DOHH2 (cell line): ENCODE measurements at regions not wholly inside any gene's neighbourhood (a gene's known extent, or its start where the extent isn't known, plus 50 kb on each side); places are given as distances from the start of the nearest gene placed in this dataset.

ENCODE experiments used
- H3F3A ChIP-seq: fragments of 200-600 bp; sonication (generic), shearing (Covaris generic); 2 replicates; pipeline ENCODE4 v1.6.0; 2016; ENCODE audit warnings: antibody characterized with exemption, mild to moderate bottlenecking; ENCODE audit not compliant: control insufficient read depth, insufficient read depth
- H3K27ac ChIP-seq: fragments of 200-600 bp; sonication (generic); 2 replicates; pipeline ENCODE4 v1.5.1; 2014; ENCODE audit warnings: low read depth, mild to moderate bottlenecking, low read length, moderate library complexity
- H3K27me3 ChIP-seq: fragments of 200-600 bp; sonication (generic); 2 replicates; pipeline ENCODE4 v1.6.1; 2014; ENCODE audit warnings: mild to moderate bottlenecking, low read length, mixed read lengths; ENCODE audit not compliant: control insufficient read depth
- H3K36me3 ChIP-seq: fragments of 200-600 bp; sonication (generic); 2 replicates; pipeline ENCODE4 v1.6.1; 2014; ENCODE audit warnings: mild to moderate bottlenecking, low read length, moderate library complexity, mixed read lengths; ENCODE audit not compliant: control insufficient read depth
- H3K4me1 ChIP-seq: fragments of 200-600 bp; sonication (generic); 2 replicates; pipeline ENCODE4 v1.6.1; 2014; ENCODE audit warnings: mild to moderate bottlenecking, low read length, mixed read lengths; ENCODE audit not compliant: control insufficient read depth
- H3K4me2 ChIP-seq: fragments of 200-600 bp; sonication (generic); 2 replicates; pipeline ENCODE4 v1.6.0; 2014; ENCODE audit warnings: mild to moderate bottlenecking, low read length, moderate library complexity
- H3K4me3 ChIP-seq: fragments of 200-600 bp; sonication (generic); 2 replicates; pipeline ENCODE4 v1.5.1; 2014; ENCODE audit warnings: mild to moderate bottlenecking, low read length, mixed read lengths
- H3K79me2 ChIP-seq: fragments of 200-600 bp; sonication (generic); 2 replicates; pipeline ENCODE4 v1.6.1; 2014; ENCODE audit warnings: mild to moderate bottlenecking, low read length, mixed read lengths; ENCODE audit not compliant: control insufficient read depth
- H3K9me2 ChIP-seq: fragments of 200-600 bp; sonication (generic); replicated peaks from 2 replicates; pipeline ENCODE4 v1.6.1; 2014; ENCODE audit warnings: mild to moderate bottlenecking, low read length, mixed read lengths; ENCODE audit not compliant: control insufficient read depth
- H3K9me3 ChIP-seq: fragments of 200-600 bp; sonication (generic); 2 replicates; pipeline ENCODE4 v1.6.1; 2014; ENCODE audit warnings: antibody characterized with exemption, low read length, mixed read lengths; ENCODE audit not compliant: control insufficient read depth, insufficient read depth
- H4K20me1 ChIP-seq: fragments of 200-600 bp; sonication (generic); 2 replicates; pipeline ENCODE4 v1.6.0; 2014; ENCODE audit warnings: low read depth, mild to moderate bottlenecking, antibody characterized with exemption, low read length, moderate library complexity; ENCODE audit not compliant: control insufficient read depth, insufficient read depth
- CTCF ChIP-seq: fragments of 200-600 bp; sonication (generic); IDR thresholded peaks from one replicate; pipeline ENCODE4 v1.5.1; 2014; ENCODE audit warnings: antibody characterized with exemption, mild to moderate bottlenecking, low read depth, low read length; ENCODE audit not compliant: poor library complexity, severe bottlenecking
- EZH2phosphoT487 ChIP-seq: fragments of 200-600 bp; sonication (generic); IDR thresholded peaks from 2 replicates; pipeline ENCODE4 v1.6.1; 2017; ENCODE audit warnings: borderline replicate concordance, mild to moderate bottlenecking, antibody characterized with exemption, low read length, moderate library complexity, mixed read lengths

- H3K4me1 ChIP-seq, result no peaks in the 10 kb centered on the region
- no peaks in the 10 kb centered on the region for H3K9me3 ChIP-seq
- H3K27ac ChIP-seq, result no peak overlapping the region
- no peak for TF ChIP-seq CTCF
- no peak for TF ChIP-seq EZH2phosphoT487
- H3K4me2 ChIP-seq, result no peak overlapping the region
- H3K79me2 ChIP-seq, result no peaks in the 10 kb centered on the region
- no peaks in the 10 kb centered on the region for H3K9me2 ChIP-seq
- H3K4me3 ChIP-seq, result no peak overlapping the region
- H3K36me3 ChIP-seq, result no peaks in the 10 kb centered on the region
- H3F3A ChIP-seq, result no peaks in the 10 kb centered on the region
- no peaks in the 10 kb centered on the region for H3K27me3 ChIP-seq
- H4K20me1 ChIP-seq, result no peaks in the 10 kb centered on the region
Observed at GRCh38 chr6:121020656-121021055, 313.6 kb downstream of the TBC1D32 start.

GRCh38 chr6:121008553-121008952 lies 325.7 kb downstream of the TBC1D32 start:
- H3K4me1 ChIP-seq, result no peaks in the 10 kb centered on the region
- no peak overlapping the region for H3K4me3 ChIP-seq
- H3K27ac ChIP-seq, result no peak overlapping the region
- no peaks in the 10 kb centered on the region for H3K79me2 ChIP-seq
- H3F3A ChIP-seq, result no peaks in the 10 kb centered on the region
- no peak for TF ChIP-seq CTCF
- TF ChIP-seq EZH2phosphoT487, result no peak
- no peaks in the 10 kb centered on the region for H3K36me3 ChIP-seq
- H4K20me1 ChIP-seq, result no peaks in the 10 kb centered on the region
- no peaks in the 10 kb centered on the region for H3K9me2 ChIP-seq
- H3K9me3 ChIP-seq, result no peaks in the 10 kb centered on the region
- H3K27me3 ChIP-seq, result no peaks in the 10 kb centered on the region
- no peak overlapping the region for H3K4me2 ChIP-seq

GRCh38 chr6:121006024-121006423 lies 328.3 kb downstream of the TBC1D32 start:
- H3K4me2 ChIP-seq, result no peak overlapping the region
- no peaks in the 10 kb centered on the region for H3K36me3 ChIP-seq
- no peaks in the 10 kb centered on the region for H3F3A ChIP-seq
- no peaks in the 10 kb centered on the region for H3K27me3 ChIP-seq
- H3K79me2 ChIP-seq, result no peaks in the 10 kb centered on the region
- no peak overlapping the region for H3K4me3 ChIP-seq
- no peaks in the 10 kb centered on the region for H3K9me3 ChIP-seq
- no peaks in the 10 kb centered on the region for H3K4me1 ChIP-seq
- H3K9me2 ChIP-seq, result no peaks in the 10 kb centered on the region
- TF ChIP-seq EZH2phosphoT487 (no peak), CTCF (no peak)
- no peak overlapping the region for H3K27ac ChIP-seq
- H4K20me1 ChIP-seq, result no peaks in the 10 kb centered on the region

- H3K27ac ChIP-seq, result no peak overlapping the region
- H3K4me2 ChIP-seq, result no peak overlapping the region
- H3K9me3 ChIP-seq, result no peaks in the 10 kb centered on the region; the same call in 1 of the 2 replicates
- no peaks in the 10 kb centered on the region for H3K9me2 ChIP-seq
- no peaks in the 10 kb centered on the region for H3F3A ChIP-seq
- H4K20me1 ChIP-seq, result no peaks in the 10 kb centered on the region
- H3K4me3 ChIP-seq, result no peak overlapping the region
- H3K27me3 ChIP-seq, result no peaks in the 10 kb centered on the region
- no peaks in the 10 kb centered on the region for H3K4me1 ChIP-seq
- H3K79me2 ChIP-seq, result no peaks in the 10 kb centered on the region
- TF ChIP-seq EZH2phosphoT487 (no peak), CTCF (no peak)
- H3K36me3 ChIP-seq, result no peaks in the 10 kb centered on the region
Observed at GRCh38 chr6:121000381-121000780, 333.9 kb downstream of the TBC1D32 start.
